ENCODE measurements at regions not wholly inside any gene's neighbourhood (a gene's known extent, or its start where the extent isn't known, plus 50 kb on each side); places are given as distances from the start of the nearest gene placed in this dataset.

GRCh38 chr7:84546403-84546802, 351.8 kb upstream of the SEMA3A start:
- no peak for DNase-seq
- TF ChIP-seq GATA1 (IDR thresholded peaks at IDR 0.05; ENCODE audit: low read depth, low read length): no peak
- no peak for TF ChIP-seq POLR2A (IDR thresholded peaks at IDR 0.05; ENCODE audit: low read length)

GRCh38 chr7:84538268-84538667, 343.7 kb upstream of the SEMA3A start:
- DNase-seq: no peak
- no peak for TF ChIP-seq POLR2A (IDR thresholded peaks at IDR 0.05; ENCODE audit: low read length)
- TF ChIP-seq GATA1 (IDR thresholded peaks at IDR 0.05; ENCODE audit: low read depth, low read length): no peak

- TF ChIP-seq POLR2A (IDR thresholded peaks at IDR 0.05; ENCODE audit: low read length): no peak
- TF ChIP-seq GATA1 (IDR thresholded peaks at IDR 0.05; ENCODE audit: low read depth, low read length): no peak
- no peak for DNase-seq
Observed at GRCh38 chr7:84536271-84536870, 341.8 kb upstream of the SEMA3A start.

- no peak for DNase-seq
- TF ChIP-seq GATA1 (IDR thresholded peaks at IDR 0.05; ENCODE audit: low read depth, low read length): no peak
- no peak for TF ChIP-seq POLR2A (IDR thresholded peaks at IDR 0.05; ENCODE audit: low read length)
Observed at GRCh38 chr7:84535580-84536270, 341.1 kb upstream of the SEMA3A start.

GRCh38 chr7:84533182-84533581, 338.6 kb upstream of the SEMA3A start:
- DNase-seq: no peak
- no peak for TF ChIP-seq GATA1 (IDR thresholded peaks at IDR 0.05; ENCODE audit: low read depth, low read length)

GRCh38 chr7:84532196-84532595, 337.6 kb upstream of the SEMA3A start:
- no peak for TF ChIP-seq POLR2A (IDR thresholded peaks at IDR 0.05; ENCODE audit: low read length)
- no peak for TF ChIP-seq GATA1 (IDR thresholded peaks at IDR 0.05; ENCODE audit: low read depth, low read length)
- no peak for DNase-seq

- no peak for DNase-seq
- TF ChIP-seq GATA1 (IDR thresholded peaks at IDR 0.05; ENCODE audit: low read depth, low read length): no peak
- TF ChIP-seq POLR2A (IDR thresholded peaks at IDR 0.05; ENCODE audit: low read length): no peak
Observed at GRCh38 chr7:84529480-84530205, 335.1 kb upstream of the SEMA3A start.

- TF ChIP-seq GATA1 (IDR thresholded peaks at IDR 0.05; ENCODE audit: low read depth, low read length) (no peak), POLR2A (IDR thresholded peaks at IDR 0.05; ENCODE audit: low read length) (no peak)
Observed at GRCh38 chr7:84528756-84529479, 334.3 kb upstream of the SEMA3A start.

GRCh38 chr7:84524714-84525694, 330.4 kb upstream of the SEMA3A start:
- TF ChIP-seq GATA1 (IDR thresholded peaks at IDR 0.05; ENCODE audit: low read depth, low read length) (no peak), POLR2A (IDR thresholded peaks at IDR 0.05; ENCODE audit: low read length) (no peak)
- no peak for DNase-seq

More at GRCh38 chr7:84528756-84529479, 334.3 kb upstream of the SEMA3A start:
- DNase-seq: no peak

GRCh38 chr7:84513061-84513460, 318.5 kb upstream of the SEMA3A start:
- no peak for TF ChIP-seq GATA1 (IDR thresholded peaks at IDR 0.05; ENCODE audit: low read depth, low read length)
- no peak for TF ChIP-seq POLR2A (IDR thresholded peaks at IDR 0.05; ENCODE audit: low read length)
- DNase-seq: no peak

GRCh38 chr7:84512055-84512454, 317.5 kb upstream of the SEMA3A start:
- no peak for DNase-seq
- TF ChIP-seq POLR2A (IDR thresholded peaks at IDR 0.05; ENCODE audit: low read length) (no peak), GATA1 (IDR thresholded peaks at IDR 0.05; ENCODE audit: low read depth, low read length) (no peak)

GRCh38 chr7:84510505-84510904, 315.9 kb upstream of the SEMA3A start:
- no peak for TF ChIP-seq GATA1 (IDR thresholded peaks at IDR 0.05; ENCODE audit: low read depth, low read length)
- no peak for TF ChIP-seq POLR2A (IDR thresholded peaks at IDR 0.05; ENCODE audit: low read length)
- no peak for DNase-seq

- TF ChIP-seq POLR2A (IDR thresholded peaks at IDR 0.05; ENCODE audit: low read length) (no peak), GATA1 (IDR thresholded peaks at IDR 0.05; ENCODE audit: low read depth, low read length) (no peak)
- DNase-seq: no peak
Observed at GRCh38 chr7:84509522-84509921, 314.9 kb upstream of the SEMA3A start.
